Keratinocyte (primary cell): ENCODE measurements at regions not wholly inside any gene's neighbourhood (a gene's known extent, or its start where the extent isn't known, plus 50 kb on each side); places are given as distances from the start of the nearest gene placed in this dataset.
"Not testable (repeated sequence)": the region's sequence is repeated elsewhere in the genome, so short reads cannot be mapped to it uniquely, and the experiment has no call there.

ENCODE experiments used
- CTCF ChIP-seq, 3 experiments: IDR thresholded peaks in 1 of 3; conservative IDR thresholded peaks in 1 of 3; optimal IDR thresholded peaks in 1 of 3; 2 replicates in 2 of 3; 3 replicates in 1 of 3; pipeline versions ENCODE3 to v1.5.1; 2011; ENCODE audit warnings: low read length in 3 of 3, mild to moderate bottlenecking in 3 of 3, moderate library complexity in 2 of 3, control low read depth in 1 of 3, inconsistent platforms in 1 of 3; ENCODE audit not compliant: insufficient read depth in 2 of 3; ENCODE audit errors: extremely low read depth in 1 of 3
- EZH2 ChIP-seq: IDR thresholded peaks from one replicate; pipeline ENCODE4 v1.6.1; 2012; ENCODE audit warnings: inconsistent platforms, mild to moderate bottlenecking, low read length, moderate library complexity

DNA sequence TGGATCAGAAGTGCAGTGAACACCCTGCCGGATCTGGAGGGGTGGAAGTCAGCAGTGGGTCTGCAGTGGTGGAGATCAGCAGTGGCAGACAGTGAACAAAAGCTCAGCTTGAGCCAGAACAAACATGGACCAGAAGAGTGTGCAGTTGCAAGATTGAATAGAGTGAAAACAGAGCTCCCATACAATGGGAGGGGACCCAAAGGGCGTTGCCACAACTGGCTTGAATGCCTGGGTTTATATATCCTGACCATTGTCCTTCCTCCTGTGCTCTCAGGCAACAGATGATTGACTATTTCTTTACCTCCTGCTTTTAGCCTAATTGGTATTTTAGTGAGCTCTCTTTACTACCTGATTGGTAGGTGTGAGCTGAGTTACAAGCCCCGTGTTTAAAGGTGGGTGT, 522.1 kb downstream of the TMEM135 start:
- not testable (repeated sequence) for TF ChIP-seq CTCF (optimal IDR thresholded peaks at IDR 0.05 in 1 of 3, IDR thresholded peaks at IDR 0.05 in 1 of 3, conservative IDR thresholded peaks at IDR 0.05 in 1 of 3; ENCODE audit: extremely low read depth in 1 of 3, insufficient read depth in 2 of 3, low read length in 3 of 3); EZH2
